HPDE6-E6E7 (cell line): ENCODE measurements at regions not wholly inside any gene's neighbourhood (a gene's known extent, or its start where the extent isn't known, plus 50 kb on each side); places are given as distances from the start of the nearest gene placed in this dataset.

ENCODE experiments used
- DNase-seq: peaks from one replicate; pipeline ENCODE4 v3.0.0; 2011; ENCODE audit warnings: missing footprints; ENCODE audit errors: extremely low spot score

- DNase-seq, result no peak
Observed at GRCh38 chr1:68551459-68551858, 54.6 kb upstream of the DEPDC1 start.

GRCh38 chr1:68558321-68559026 lies 61.6 kb upstream of the DEPDC1 start:
- no peak for DNase-seq

- DNase-seq, result no peak
Observed at GRCh38 chr1:68565923-68566322, 69.0 kb upstream of the DEPDC1 start.

- no peak for DNase-seq
Observed at GRCh38 chr1:68570871-68571270, 74.0 kb upstream of the DEPDC1 start.

- DNase-seq, result no peak
Observed at GRCh38 chr1:68571454-68572235, 74.8 kb upstream of the DEPDC1 start.

GRCh38 chr1:68585351-68585750 lies 88.5 kb upstream of the DEPDC1 start:
- no peak for DNase-seq

GRCh38 chr1:68586766-68587165 lies 89.9 kb upstream of the DEPDC1 start:
- DNase-seq, result no peak

- DNase-seq, result no peak
Observed at GRCh38 chr1:68588304-68588703, 91.4 kb upstream of the DEPDC1 start.

- no peak for DNase-seq
Observed at GRCh38 chr1:68590473-68590872, 93.6 kb upstream of the DEPDC1 start.

GRCh38 chr1:68594851-68595250 lies 98.0 kb upstream of the DEPDC1 start:
- DNase-seq, result no peak

GRCh38 chr1:68600049-68600661 lies 103.3 kb upstream of the DEPDC1 start:
- peak; percentile 12 for DNase-seq

GRCh38 chr1:68608289-68608688 lies 111.4 kb upstream of the DEPDC1 start:
- DNase-seq, result no peak

- no peak for DNase-seq
Observed at GRCh38 chr1:68615312-68615711, 118.4 kb upstream of the DEPDC1 start.

- DNase-seq, result no peak
Observed at GRCh38 chr1:68617942-68618341, 121.1 kb upstream of the DEPDC1 start.

- no peak for DNase-seq
Observed at GRCh38 chr1:68620571-68620970, 123.7 kb upstream of the DEPDC1 start.

- DNase-seq, result no peak
Observed at GRCh38 chr1:68623700-68624099, 126.8 kb upstream of the DEPDC1 start.

- DNase-seq, result peak; percentile 35
Observed at GRCh38 chr1:68624233-68624632, 127.4 kb upstream of the DEPDC1 start.

- no peak for DNase-seq
Observed at GRCh38 chr1:68625624-68626023, 128.7 kb upstream of the DEPDC1 start.

GRCh38 chr1:68633141-68633919 lies 136.4 kb upstream of the DEPDC1 start:
- no peak for DNase-seq

GRCh38 chr1:68644504-68644903 lies 147.6 kb upstream of the DEPDC1 start:
- no peak for DNase-seq

- no peak for DNase-seq
Observed at GRCh38 chr1:68651115-68651514, 154.2 kb upstream of the DEPDC1 start.

- DNase-seq, result no peak
Observed at GRCh38 chr1:68653882-68654281, 157.0 kb upstream of the DEPDC1 start.
